Amygdala (tissue), 56 donors: ENCODE measurements at regions not wholly inside any gene's neighbourhood (a gene's known extent, or its start where the extent isn't known, plus 50 kb on each side); places are given as distances from the start of the nearest gene placed in this dataset.

Source experiments
- DNase-seq, 56 donors: peaks; one replicate each; lab custom pipeline; 2025; lab: John Stamatoyannopoulos, UW

DNA sequence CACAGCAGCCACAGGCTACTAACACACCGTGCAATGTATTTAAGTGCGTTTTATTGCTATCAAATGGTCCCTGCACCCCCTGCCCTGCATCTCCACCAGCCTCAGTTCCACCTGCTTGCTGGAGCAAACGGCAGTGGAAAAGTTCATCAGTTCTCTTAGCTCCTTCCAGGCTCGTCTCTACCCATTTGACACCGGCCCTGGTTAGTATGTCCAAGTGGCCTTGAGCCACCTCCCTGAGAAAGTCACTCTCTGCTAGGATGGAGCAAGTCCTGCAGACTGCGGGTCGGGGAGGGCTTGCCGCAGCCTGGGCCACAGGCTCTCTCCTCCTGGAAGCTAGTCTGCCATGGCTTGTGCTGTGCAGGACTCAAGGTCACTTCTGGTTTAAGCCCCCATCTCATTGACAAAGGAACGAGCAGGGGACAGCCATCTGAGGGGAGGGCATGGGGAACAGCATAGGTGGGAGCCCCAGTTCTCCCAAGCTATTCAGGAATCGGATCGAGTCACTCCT lies 74.9 kb downstream of the RHOB start:
- DNase-seq = no peak

DNA sequence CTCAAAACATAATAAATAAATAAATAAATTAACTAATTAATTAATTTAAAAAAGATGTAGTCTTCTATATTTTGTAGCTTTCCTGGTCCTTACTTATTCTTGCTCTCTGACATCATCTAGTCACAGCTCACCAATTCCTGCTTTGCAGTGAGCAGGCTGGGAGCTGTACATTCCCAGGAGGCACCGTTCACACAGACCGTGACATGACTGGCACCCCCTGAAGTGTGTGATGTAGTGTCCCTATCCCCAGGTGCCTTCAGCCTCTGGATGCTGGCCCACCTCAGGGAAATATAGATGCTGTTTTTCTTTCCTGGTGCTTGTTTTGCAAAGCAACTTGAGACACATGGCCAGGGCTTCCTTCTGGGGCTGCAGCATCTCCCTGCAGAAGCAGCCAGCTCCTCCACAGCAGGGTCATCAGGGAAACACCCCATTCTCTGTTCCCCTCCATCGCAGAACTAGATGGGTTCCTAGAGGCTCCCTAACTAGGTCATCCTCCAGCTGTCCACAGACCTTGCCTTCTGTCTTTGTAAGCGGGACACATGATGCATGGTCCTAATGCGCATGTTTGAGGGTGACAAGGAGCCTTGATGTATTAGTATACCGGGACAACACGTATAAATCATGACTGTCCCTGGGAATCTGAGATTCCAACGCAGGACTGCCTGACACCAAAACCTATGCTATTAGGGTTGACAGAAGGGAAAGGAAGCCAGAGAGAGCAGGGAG lies 76.4 kb downstream of the RHOB start:
- no peak for DNase-seq

DNA sequence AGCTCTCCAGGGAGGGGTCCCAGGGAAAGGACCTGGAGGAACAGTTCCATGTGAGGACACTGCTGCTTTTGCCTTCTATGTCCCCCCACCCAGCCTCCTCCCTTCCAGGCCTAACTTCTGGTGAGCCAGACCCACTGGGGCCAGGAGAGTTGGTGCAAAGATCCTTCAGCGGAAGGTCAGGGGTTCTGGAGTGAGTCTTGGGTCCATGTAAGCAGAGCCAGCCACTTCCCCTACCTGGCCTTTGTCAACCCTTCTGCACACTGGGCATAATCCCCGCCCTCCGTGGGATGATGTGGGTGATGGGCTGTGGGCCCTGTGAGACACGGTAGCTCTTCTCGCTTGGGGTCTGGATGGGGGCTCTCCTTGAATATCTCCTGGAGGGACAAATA lies 76.9 kb downstream of the RHOB start:
- no peak for DNase-seq

- peak in 19 of 56 donors; percentile 22 to 61 (median 40) for DNase-seq
Observed at GRCh38 chr2:20524412-20525040, 77.7 kb downstream of the RHOB start.

- DNase-seq = no peak
Observed at GRCh38 chr2:20525041-20526035, 78.5 kb downstream of the RHOB start.

DNA sequence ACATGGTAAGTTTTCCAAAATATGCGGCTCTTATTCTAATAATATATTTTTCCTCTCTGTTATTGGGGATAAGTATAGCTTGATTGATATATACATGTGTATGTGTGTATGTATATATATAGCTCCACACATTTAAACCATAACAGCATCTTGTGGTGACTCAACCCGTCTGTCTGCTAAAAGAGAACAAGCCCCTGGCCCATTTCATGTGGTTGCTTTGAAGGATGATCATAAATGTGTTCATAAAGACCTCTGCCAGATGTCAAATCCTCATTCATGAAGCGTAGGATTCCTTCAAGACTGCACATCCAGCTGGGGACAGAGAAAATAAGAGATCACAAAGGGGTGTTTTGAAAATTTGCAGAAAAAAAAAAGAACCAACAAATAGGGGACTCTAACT lies 79.3 kb downstream of the RHOB start:
- no peak for DNase-seq

DNA sequence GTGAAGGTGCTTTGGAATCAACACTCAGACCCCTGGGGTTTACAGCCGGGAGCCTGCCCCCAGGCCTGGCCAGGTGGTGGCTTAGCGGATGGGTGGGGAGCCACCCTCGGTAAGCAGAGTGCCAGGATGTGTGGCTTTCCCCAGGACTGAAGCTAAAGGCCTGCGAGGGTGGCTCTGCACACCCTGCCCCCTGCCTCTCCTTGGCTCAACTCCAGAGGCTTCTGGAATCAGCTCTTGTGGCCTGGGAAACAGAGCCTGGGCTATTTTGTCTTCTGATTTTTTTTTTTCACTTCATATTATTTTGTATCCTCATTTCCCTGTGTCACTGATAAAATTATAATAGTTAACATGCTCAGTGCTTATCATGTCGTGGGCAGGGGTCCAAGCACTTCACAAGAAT lies 79.8 kb downstream of the RHOB start:
- peak in 8 of 56 donors; percentile 16 to 44 (median 24) for DNase-seq

DNA sequence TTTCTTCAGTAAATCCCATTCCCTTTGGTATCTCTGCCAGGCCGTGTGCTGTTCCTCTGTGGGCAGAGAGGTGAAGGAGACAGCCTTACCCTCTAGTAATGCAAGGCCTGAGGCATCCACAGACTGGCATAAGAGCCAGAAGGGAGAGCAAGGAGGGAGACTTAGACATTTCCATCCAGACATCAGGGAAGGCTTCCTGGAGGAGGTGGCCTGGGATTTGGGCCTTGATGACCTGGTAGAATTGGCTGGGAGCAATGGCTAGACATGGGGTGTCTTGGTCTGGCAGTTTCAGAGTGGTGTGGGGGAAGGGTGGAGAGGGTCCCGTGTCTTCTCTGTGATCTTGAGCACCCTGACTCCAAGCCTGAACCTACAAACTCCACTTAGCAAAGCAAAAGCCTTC lies 81.8 kb downstream of the RHOB start:
- no peak for DNase-seq

DNA sequence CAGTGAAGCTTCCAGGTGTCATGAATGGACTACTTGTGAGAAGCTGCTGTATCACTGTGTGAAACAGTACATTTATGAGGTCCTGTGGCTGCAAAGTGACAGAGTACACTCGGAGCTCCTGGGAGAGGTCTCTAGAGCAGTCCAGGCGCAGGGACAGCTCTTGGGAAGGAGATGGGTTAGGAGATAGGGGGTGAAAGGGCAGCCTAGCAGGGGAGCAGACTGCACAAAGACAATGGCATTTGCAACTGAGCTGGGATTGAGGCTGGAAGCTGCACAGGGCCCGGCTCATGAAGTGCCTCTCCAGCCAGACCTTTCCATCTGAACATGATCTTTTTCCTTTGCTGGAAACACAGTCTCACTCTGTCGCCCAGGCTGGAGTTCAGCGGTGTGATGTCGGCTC lies 83.6 kb downstream of the RHOB start:
- DNase-seq = no peak

GRCh38 chr2:20531633-20532262 lies 84.9 kb downstream of the RHOB start:
- peak in 1 of 56 donors; percentile 31 for DNase-seq

- DNase-seq = no peak
Observed at GRCh38 chr2:20532634-20533437, 86.0 kb downstream of the RHOB start.

DNA sequence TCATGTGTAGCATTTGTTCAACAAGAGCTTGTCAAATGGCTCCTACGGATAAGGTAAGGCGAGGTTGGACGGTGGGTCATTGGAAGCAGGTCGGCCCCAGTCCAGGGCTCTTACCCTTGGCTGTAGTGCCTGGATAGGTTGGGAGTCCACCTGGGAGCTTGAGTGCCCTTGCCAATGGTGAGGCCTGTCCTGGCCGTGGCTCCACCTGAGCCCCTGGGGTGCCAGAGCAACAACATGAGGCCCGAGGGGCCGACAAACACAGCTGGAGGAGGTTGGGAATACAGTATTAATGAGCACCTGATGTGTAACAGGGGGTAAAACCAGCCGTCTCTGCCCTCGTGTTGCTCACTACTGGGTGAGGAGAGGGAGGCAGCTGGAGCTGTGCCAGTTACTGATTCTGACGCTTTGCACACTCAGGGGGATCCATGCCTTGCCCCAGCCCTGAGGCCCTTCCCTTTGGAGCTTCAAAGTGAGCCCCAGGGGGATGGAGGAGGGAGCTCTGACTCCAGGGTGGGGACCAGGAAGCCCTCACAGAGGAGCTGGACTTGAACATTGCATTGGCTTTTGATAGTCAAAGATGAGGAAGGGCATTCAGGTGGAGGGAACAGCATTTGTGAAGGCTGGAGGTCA lies 87.2 kb downstream of the RHOB start:
- DNase-seq = no peak

DNA sequence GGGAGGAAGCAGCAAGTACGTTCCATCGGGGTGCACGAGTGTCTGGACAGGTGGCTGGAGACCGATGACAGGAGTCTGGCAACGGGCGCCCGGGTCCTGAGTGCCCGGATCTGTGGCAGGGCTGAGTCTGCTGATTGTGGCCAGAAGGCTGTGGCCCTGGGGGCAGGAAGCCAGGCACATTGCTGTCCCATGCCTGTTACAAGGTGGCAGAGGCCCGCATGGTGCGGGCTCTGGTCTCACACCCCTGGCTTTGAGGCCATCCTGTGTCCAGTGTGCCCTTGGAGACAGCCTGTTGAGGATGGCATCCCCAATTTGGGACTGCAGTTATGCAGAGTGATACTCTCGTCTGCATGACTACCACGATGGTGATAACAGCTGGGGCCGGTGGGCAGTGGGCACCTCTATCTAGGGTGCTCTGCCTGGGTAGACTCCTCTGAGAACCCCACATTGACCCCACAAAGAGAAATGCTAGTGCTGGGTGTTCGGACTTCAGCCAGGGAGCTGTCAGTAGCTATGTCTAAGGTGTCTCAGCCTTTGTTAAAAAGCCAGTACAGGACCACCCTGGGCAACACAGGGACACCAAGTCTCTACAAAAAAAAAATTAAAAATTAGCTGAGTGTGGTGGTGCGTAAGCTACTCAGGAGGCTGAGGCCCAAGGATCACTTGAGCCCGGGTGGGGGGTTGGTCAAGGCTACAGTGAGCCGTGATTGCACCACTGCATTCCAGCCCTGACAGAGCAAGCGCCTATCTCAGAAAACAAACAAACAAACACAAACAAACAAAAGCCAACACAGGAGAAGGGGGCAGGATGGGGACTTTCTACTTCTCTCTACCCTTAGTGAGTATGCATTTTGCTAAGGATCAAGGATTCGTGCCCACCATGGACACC lies 88.3 kb downstream of the RHOB start:
- no peak for DNase-seq

DNA sequence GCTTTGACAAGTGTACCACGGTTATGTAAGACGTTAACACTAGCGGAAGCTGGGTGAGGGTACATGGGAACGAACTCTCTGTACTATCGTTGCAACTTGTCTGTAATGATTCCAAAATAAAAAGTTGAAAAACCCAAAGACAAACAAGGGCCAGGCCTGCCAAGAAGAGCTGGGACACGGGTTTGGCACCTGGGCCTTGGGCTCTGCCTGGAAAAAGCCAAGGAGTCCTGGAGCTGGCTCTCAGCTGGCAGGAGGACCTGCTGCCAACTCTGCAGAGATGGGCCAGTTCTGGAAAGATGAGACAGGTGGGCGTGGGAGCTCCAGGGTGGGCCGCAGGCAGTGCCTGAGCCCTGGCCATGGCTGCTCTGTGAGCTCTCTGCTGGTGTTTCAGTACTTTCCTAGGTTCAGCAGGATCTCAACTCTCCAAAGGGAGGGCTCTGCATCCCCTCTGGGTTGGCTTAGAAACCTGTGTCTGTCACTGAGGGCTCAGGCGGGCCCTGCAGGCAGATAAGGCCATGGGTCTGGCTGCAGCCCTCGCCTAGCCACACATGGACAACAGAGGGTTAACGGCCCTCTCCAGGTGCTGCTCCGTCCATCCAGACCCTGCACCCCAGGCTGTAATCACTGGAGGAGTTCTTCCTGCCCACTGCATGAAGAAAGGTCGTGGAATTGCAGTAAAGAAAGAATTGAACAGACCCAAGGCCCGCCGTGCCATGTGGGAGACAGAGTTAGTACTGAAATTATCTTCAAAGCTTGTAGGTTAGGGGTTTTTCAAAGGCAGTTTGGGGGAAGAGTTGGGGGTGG lies 89.9 kb downstream of the RHOB start:
- peak in 37 of 56 donors; percentile 6 to 78 (median 42) for DNase-seq

DNA sequence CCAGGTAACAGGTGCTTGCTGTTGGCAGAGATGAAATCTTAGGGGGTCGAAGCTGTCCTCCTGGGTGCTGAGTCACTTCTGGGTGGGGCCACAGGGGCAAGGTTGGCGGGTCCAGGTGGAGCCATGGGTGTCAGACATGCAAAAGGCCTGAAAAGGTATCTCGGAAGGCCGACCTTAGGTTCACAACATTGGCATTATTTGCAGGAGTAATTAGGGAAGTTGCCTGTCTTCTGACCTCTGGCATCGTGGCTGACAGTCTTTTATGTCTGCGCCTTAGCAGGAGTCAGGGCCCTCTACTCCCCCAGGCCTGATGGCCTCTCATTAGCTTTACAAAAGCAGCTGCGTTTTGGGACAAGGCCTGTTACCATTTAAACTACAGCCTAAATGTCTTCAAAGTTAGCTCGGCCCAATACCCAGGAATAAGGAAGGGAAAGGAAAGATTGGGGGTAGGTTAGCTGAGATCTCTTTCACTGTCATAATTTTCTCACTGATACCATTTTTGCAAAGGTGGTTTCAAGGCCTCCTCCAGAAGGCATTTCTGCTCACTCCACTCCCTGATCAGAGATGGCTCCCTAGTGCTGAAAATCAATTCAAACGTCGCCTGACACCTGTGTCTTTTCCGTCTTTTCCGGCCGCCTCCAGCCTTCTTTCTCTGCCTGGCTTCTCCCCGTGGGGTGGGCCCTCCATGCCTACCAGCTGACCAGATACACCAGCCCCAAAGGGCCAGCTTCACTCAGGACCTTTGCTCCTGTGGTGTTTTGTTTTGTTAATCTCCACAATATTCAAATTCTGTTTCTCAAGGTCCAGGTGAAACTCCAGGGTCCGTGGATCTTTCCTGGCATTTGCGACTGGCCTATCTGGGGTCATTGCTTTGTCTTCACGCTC lies 90.8 kb downstream of the RHOB start:
- DNase-seq = no peak
